ENCODE measurements at regions not wholly inside any gene's neighbourhood (a gene's known extent, or its start where the extent isn't known, plus 50 kb on each side); places are given as distances from the start of the nearest gene placed in this dataset.

- TF ChIP-seq CTCF (IDR thresholded peaks at IDR 0.05) (no peak), TCF7L2 (IDR thresholded peaks at IDR 0.05; ENCODE audit: low read depth, low read length) (no peak)
Measured at GRCh38 chr7:16367115-16367514, 54.2 kb downstream of the CRPPA start.

Data from Panc1 (cell line).